ENCODE measurements at regions not wholly inside any gene's neighbourhood (a gene's known extent, or its start where the extent isn't known, plus 50 kb on each side); places are given as distances from the start of the nearest gene placed in this dataset.

- ATAC-seq (no peak), DNase-seq (no peak), FAIRE-seq (no peak)
- Histone ChIP-seq H3K9me3 (no peaks in the 10 kb centered on the region), H3K27ac (no peak overlapping the region), H3K27me3 (no peaks in the 10 kb centered on the region), H3K36me3 (no peaks in the 10 kb centered on the region), H3K4me3 (no peak overlapping the region), H3K4me1 (no peaks in the 10 kb centered on the region)
- intact Hi-C loops (cut with DNase I) = no loop called here
- TF ChIP-seq CTCF (IDR thresholded peaks at IDR 0.05) = no peak
- 62 to 70% methylated on average over 14 to 15 of the region's 15 CpGs for WGBS, 2 donors
Observed at GRCh38 chr19:29299416-29300380, 86.7 kb upstream of the UQCRFS1 start.

GRCh38 chr19:29302002-29302928 is 89.3 kb upstream of the UQCRFS1 start:
- intact Hi-C loops (cut with DNase I) = no loop called here
- no peak for DNase-seq
- 64 to 73% methylated on average over 10 of the region's 10 CpGs for WGBS, 2 donors
- Histone ChIP-seq H3K27ac (no peak overlapping the region), H3K27me3 (no peaks in the 10 kb centered on the region), H3K4me1 (no peaks in the 10 kb centered on the region), H3K36me3 (no peaks in the 10 kb centered on the region), H3K9me3 (no peaks in the 10 kb centered on the region), H3K4me3 (no peak overlapping the region)
- no peak for FAIRE-seq
- no peak for ATAC-seq
- TF ChIP-seq CTCF (IDR thresholded peaks at IDR 0.05) = no peak

- no peak for TF ChIP-seq CTCF (IDR thresholded peaks at IDR 0.05)
- whole genome bisulfite sequencing, 2 donors = 61 to 74% methylated on average over 11 of the region's 11 CpGs
- DNase-seq = no peak
- intact Hi-C loops (cut with DNase I) = no loop called here
- Histone ChIP-seq H3K4me3 (no peak overlapping the region), H3K27ac (no peak overlapping the region), H3K36me3 (no peaks in the 10 kb centered on the region), H3K4me1 (no peaks in the 10 kb centered on the region), H3K27me3 (no peaks in the 10 kb centered on the region), H3K9me3 (no peaks in the 10 kb centered on the region)
- FAIRE-seq = no peak
- ATAC-seq = no peak
Observed at GRCh38 chr19:29303069-29303718, 90.2 kb upstream of the UQCRFS1 start.

- DNase-seq (no peak), FAIRE-seq (no peak), ATAC-seq (no peak)
- 60 to 72% methylated on average over 5 of the region's 5 CpGs for WGBS, 2 donors
- H3K9me3 ChIP-seq = no peaks in the 10 kb centered on the region
- no peaks in the 10 kb centered on the region for H3K4me1 ChIP-seq
- no peaks in the 10 kb centered on the region for H3K36me3 ChIP-seq
- no peaks in the 10 kb centered on the region for H3K27me3 ChIP-seq
- intact Hi-C loops (cut with DNase I) = no loop called here
- H3K4me3 ChIP-seq = no peak overlapping the region
- TF ChIP-seq CTCF (IDR thresholded peaks at IDR 0.05) = no peak
- no peak overlapping the region for H3K27ac ChIP-seq
Observed at GRCh38 chr19:29303719-29304090, 90.8 kb upstream of the UQCRFS1 start.

Measured in pancreas (tissue), 10 donors.